Astrocyte (in vitro differentiated cells and primary cell): ENCODE measurements at regions not wholly inside any gene's neighbourhood (a gene's known extent, or its start where the extent isn't known, plus 50 kb on each side); places are given as distances from the start of the nearest gene placed in this dataset.
"Not testable (repeated sequence)": the region's sequence is repeated elsewhere in the genome, so short reads cannot be mapped to it uniquely, and the experiment has no call there.

Source experiments
- DNase-seq: peaks from one replicate; pipeline ENCODE4 v3.0.0-alpha.2; 2010; ENCODE audit warnings: low read depth
- FAIRE-seq: peaks from 2 replicates; lab custom pipeline; 2011; peaks lifted over from hg19 to GRCh38; lab: Jason Lieb, UNC
- H2AFZ ChIP-seq: 2 replicates; pipeline ENCODE4 v1.6.0; 2012; ENCODE audit warnings: low read depth, low read length, inconsistent platforms
- H3K27ac ChIP-seq: 2 replicates; pipeline ENCODE4 v1.5.1; 2011; ENCODE audit warnings: low read depth, low read length, inconsistent platforms
- H3K27me3 ChIP-seq: 2 replicates; pipeline ENCODE4 v1.6.0; 2011; ENCODE audit warnings: low read length, inconsistent platforms; ENCODE audit not compliant: insufficient read depth
- H3K36me3 ChIP-seq: 2 replicates; pipeline ENCODE4 v1.5.1; 2011; ENCODE audit warnings: low read length, inconsistent platforms; ENCODE audit not compliant: insufficient read depth
- H3K4me1 ChIP-seq: 2 replicates; pipeline ENCODE4 v1.5.1; 2011; ENCODE audit warnings: low read length, inconsistent platforms; ENCODE audit not compliant: insufficient read depth
- H3K4me2 ChIP-seq: 2 replicates; pipeline ENCODE4 v1.6.0; 2012; ENCODE audit warnings: low read length, inconsistent platforms
- H3K4me3 ChIP-seq: 2 replicates; pipeline ENCODE4 v1.5.1; 2011; ENCODE audit warnings: low read depth, mild to moderate bottlenecking, low read length, inconsistent platforms; ENCODE audit not compliant: insufficient read depth
- H3K79me2 ChIP-seq: 2 replicates; pipeline ENCODE4 v1.6.0; 2012; ENCODE audit warnings: mild to moderate bottlenecking, low read length, inconsistent platforms; ENCODE audit not compliant: insufficient read depth
- H3K9ac ChIP-seq: 2 replicates; pipeline ENCODE4 v1.6.0; 2012; ENCODE audit warnings: mild to moderate bottlenecking, low read length, inconsistent platforms
- H3K9me3 ChIP-seq: 2 replicates; pipeline ENCODE4 v1.5.1; 2012; ENCODE audit warnings: low read depth, mild to moderate bottlenecking, low read length, inconsistent platforms; ENCODE audit not compliant: insufficient read depth
- H4K20me1 ChIP-seq: 2 replicates; pipeline ENCODE4 v1.6.0; 2012; ENCODE audit warnings: low read length, inconsistent platforms; ENCODE audit not compliant: insufficient read depth
- H3K27ac Mint-ChIP-seq: one replicate; pipeline ENCODE4 v1.8.0; 2021; ENCODE audit warnings: mild to moderate bottlenecking, mixed read lengths; ENCODE audit not compliant: unreplicated experiment
- H3K27me3 Mint-ChIP-seq: one replicate; pipeline ENCODE4 v1.8.0; 2021; ENCODE audit warnings: low read depth, mixed read lengths; ENCODE audit not compliant: unreplicated experiment
- H3K36me3 Mint-ChIP-seq: one replicate; pipeline ENCODE4 v1.8.0; 2021; ENCODE audit warnings: low read depth, mixed read lengths; ENCODE audit not compliant: unreplicated experiment
- H3K4me1 Mint-ChIP-seq: one replicate; pipeline ENCODE4 v1.8.0; 2021; ENCODE audit warnings: low read depth, mixed read lengths; ENCODE audit not compliant: unreplicated experiment
- H3K4me3 Mint-ChIP-seq: one replicate; pipeline ENCODE4 v1.8.0; 2021; ENCODE audit warnings: mild to moderate bottlenecking, moderate library complexity, mixed read lengths; ENCODE audit not compliant: unreplicated experiment
- H3K9me3 Mint-ChIP-seq: one replicate; pipeline ENCODE4 v1.8.0; 2021; ENCODE audit warnings: mild to moderate bottlenecking, mixed read lengths; ENCODE audit not compliant: unreplicated experiment
- EZH2 ChIP-seq: IDR thresholded peaks from 2 replicates; pipeline ENCODE4 v1.6.1; 2012; ENCODE audit warnings: mild to moderate bottlenecking, low read length, inconsistent platforms; ENCODE audit not compliant: insufficient read depth
- TF ChIP-seq, protein P1 (sequence below): IDR thresholded peaks from 2 replicates; pipeline ENCODE4 v1.5.1; 2011; ENCODE audit warnings: low read depth, mild to moderate bottlenecking, inconsistent platforms, low read length, moderate library complexity; ENCODE audit not compliant: insufficient read depth

GRCh38 chr9:38507587-38507986 is 83.3 kb upstream of the IGFBPL1 start:
- FAIRE-seq (no peak), DNase-seq (no peak)
- no peak overlapping the region for H3K27ac Mint-ChIP-seq
- TF ChIP-seq EZH2 = no peak
- TF ChIP-seq, protein P1, sequence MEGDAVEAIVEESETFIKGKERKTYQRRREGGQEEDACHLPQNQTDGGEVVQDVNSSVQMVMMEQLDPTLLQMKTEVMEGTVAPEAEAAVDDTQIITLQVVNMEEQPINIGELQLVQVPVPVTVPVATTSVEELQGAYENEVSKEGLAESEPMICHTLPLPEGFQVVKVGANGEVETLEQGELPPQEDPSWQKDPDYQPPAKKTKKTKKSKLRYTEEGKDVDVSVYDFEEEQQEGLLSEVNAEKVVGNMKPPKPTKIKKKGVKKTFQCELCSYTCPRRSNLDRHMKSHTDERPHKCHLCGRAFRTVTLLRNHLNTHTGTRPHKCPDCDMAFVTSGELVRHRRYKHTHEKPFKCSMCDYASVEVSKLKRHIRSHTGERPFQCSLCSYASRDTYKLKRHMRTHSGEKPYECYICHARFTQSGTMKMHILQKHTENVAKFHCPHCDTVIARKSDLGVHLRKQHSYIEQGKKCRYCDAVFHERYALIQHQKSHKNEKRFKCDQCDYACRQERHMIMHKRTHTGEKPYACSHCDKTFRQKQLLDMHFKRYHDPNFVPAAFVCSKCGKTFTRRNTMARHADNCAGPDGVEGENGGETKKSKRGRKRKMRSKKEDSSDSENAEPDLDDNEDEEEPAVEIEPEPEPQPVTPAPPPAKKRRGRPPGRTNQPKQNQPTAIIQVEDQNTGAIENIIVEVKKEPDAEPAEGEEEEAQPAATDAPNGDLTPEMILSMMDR = no peak
- Histone ChIP-seq H2AFZ (no peak overlapping the region), H3K9me3 (no peaks in the 10 kb centered on the region), H3K27me3 (no peaks in the 10 kb centered on the region), H3K79me2 (no peaks in the 10 kb centered on the region), H3K4me3 (no peak overlapping the region), H4K20me1 (no peaks in the 10 kb centered on the region), H3K36me3 (no peaks in the 10 kb centered on the region), H3K9ac (no peak overlapping the region), H3K4me2 (no peak overlapping the region), H3K4me1 (no peaks in the 10 kb centered on the region), H3K27ac (no peak overlapping the region)
- H3K27me3 Mint-ChIP-seq = no peaks in the 10 kb centered on the region
- H3K36me3 Mint-ChIP-seq = no peaks in the 10 kb centered on the region
- H3K4me3 Mint-ChIP-seq = no peak overlapping the region
- no peaks in the 10 kb centered on the region for H3K4me1 Mint-ChIP-seq
- peaks cover 2% of the 10 kb centered on the region for H3K9me3 Mint-ChIP-seq

DNA sequence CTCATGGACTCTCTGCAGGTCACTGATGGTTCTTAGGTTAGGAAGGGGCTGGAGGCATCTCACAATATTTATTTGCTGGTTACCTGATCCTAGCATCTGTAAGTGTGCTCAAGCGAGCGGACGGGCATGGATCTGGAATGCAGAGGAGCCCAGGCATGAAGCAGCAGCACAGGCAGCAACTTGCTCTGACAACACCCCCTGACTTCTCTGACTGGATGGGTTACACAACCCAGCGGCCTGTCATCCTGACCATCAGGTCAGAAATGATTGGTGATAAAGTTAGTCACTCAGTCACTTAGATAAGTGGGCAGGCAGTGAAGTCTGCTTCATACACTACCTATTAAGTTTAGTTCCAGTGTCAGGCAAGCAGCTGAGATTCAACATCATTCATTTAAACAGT is 75.9 kb upstream of the IGFBPL1 start:
- not testable (repeated sequence) for H2AFZ ChIP-seq, DNase-seq, FAIRE-seq

DNA sequence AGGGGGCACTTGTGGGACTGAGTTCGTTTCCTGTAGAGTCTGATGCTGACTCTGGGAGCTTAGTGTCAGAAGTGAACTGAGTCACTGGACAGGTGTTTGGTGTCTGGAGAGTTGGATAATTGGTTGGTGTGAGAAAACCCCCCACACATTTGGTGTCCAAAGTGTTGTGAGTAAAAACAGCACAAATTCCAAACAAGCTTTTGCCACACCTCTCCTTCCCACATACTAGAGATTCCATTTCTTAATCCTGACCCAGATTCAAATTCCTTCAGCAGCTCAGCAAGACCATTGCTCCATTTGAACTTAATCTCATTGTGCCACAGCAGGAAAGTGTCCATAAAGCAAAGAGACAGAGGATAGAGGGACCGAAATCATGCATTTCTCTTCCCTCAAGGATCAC is 74.3 kb upstream of the IGFBPL1 start:
- not testable (repeated sequence) for H3K4me1 ChIP-seq, H3K27me3 ChIP-seq, H3K9me3 Mint-ChIP-seq, H3K9ac ChIP-seq, H3K27me3 Mint-ChIP-seq, H4K20me1 ChIP-seq, H3K4me3 ChIP-seq, H3K36me3 ChIP-seq, FAIRE-seq, H3K79me2 ChIP-seq, H3K4me2 ChIP-seq, H3K9me3 ChIP-seq, H3K4me3 Mint-ChIP-seq, H3K27ac ChIP-seq, DNase-seq, H2AFZ ChIP-seq, H3K36me3 Mint-ChIP-seq, H3K27ac Mint-ChIP-seq
- H3K4me1 Mint-ChIP-seq = peaks cover 14% of the 10 kb centered on the region

More for the DNA sequence above, 75.9 kb upstream of the IGFBPL1 start:
- H3K4me1 ChIP-seq, H3K79me2 ChIP-seq, H3K4me3 ChIP-seq, H3K9ac ChIP-seq, H3K36me3 Mint-ChIP-seq, H3K27me3 ChIP-seq, H3K27me3 Mint-ChIP-seq, H3K27ac Mint-ChIP-seq, H3K27ac ChIP-seq, H3K4me3 Mint-ChIP-seq, H3K9me3 ChIP-seq, H3K36me3 ChIP-seq, H4K20me1 ChIP-seq, H3K9me3 Mint-ChIP-seq, H3K4me2 ChIP-seq: not testable (repeated sequence)
- peaks cover 14% of the 10 kb centered on the region for H3K4me1 Mint-ChIP-seq

- H3K9me3 Mint-ChIP-seq = no peaks in the 10 kb centered on the region
- no peak overlapping the region for H3K4me3 Mint-ChIP-seq
- H3K4me2 ChIP-seq = no peak overlapping the region
- no peak overlapping the region for H3K27ac ChIP-seq
- H3K27me3 Mint-ChIP-seq = peaks cover 2% of the 10 kb centered on the region
- FAIRE-seq (no peak), DNase-seq (no peak)
- no peak overlapping the region for H3K27ac Mint-ChIP-seq
- H4K20me1 ChIP-seq = no peaks in the 10 kb centered on the region
- H3K9me3 ChIP-seq = no peaks in the 10 kb centered on the region
- no peaks in the 10 kb centered on the region for H3K36me3 ChIP-seq
- peaks cover 4% of the 10 kb centered on the region for H3K27me3 ChIP-seq
- no peaks in the 10 kb centered on the region for H3K4me1 ChIP-seq
- TF ChIP-seq, protein P1 = no peak
- TF ChIP-seq EZH2 = no peak
- no peak overlapping the region for H3K9ac ChIP-seq
- H2AFZ ChIP-seq = no peak overlapping the region
- H3K79me2 ChIP-seq = no peaks in the 10 kb centered on the region
- H3K4me3 ChIP-seq = no peak overlapping the region
- H3K4me1 Mint-ChIP-seq = peaks cover 7% of the 10 kb centered on the region
- H3K36me3 Mint-ChIP-seq = peaks cover 6% of the 10 kb centered on the region
These were observed 64.8 kb upstream of the IGFBPL1 start for GRCh38 chr9:38489057-38489456.
